ENCODE measurements at regions not wholly inside any gene's neighbourhood (a gene's known extent, or its start where the extent isn't known, plus 50 kb on each side); places are given as distances from the start of the nearest gene placed in this dataset.

GRCh38 chr4:135166661-135167060, 965.1 kb upstream of the PABPC4L start:
- TF ChIP-seq JUNB (IDR thresholded peaks at IDR 0.05; ENCODE audit: unreplicated experiment) (no peak), ZNF331 (CRISPR knock-in tag; IDR thresholded peaks at IDR 0.05; ENCODE audit: low read depth) (no peak), CREB1 (CRISPR knock-in tag; IDR thresholded peaks at IDR 0.05; ENCODE audit: low read depth) (no peak), CTCF (conservative IDR thresholded peaks at IDR 0.05; ENCODE audit: low read depth in 2 of 2) (no peak)
- TF ChIP-seq, protein P1, sequence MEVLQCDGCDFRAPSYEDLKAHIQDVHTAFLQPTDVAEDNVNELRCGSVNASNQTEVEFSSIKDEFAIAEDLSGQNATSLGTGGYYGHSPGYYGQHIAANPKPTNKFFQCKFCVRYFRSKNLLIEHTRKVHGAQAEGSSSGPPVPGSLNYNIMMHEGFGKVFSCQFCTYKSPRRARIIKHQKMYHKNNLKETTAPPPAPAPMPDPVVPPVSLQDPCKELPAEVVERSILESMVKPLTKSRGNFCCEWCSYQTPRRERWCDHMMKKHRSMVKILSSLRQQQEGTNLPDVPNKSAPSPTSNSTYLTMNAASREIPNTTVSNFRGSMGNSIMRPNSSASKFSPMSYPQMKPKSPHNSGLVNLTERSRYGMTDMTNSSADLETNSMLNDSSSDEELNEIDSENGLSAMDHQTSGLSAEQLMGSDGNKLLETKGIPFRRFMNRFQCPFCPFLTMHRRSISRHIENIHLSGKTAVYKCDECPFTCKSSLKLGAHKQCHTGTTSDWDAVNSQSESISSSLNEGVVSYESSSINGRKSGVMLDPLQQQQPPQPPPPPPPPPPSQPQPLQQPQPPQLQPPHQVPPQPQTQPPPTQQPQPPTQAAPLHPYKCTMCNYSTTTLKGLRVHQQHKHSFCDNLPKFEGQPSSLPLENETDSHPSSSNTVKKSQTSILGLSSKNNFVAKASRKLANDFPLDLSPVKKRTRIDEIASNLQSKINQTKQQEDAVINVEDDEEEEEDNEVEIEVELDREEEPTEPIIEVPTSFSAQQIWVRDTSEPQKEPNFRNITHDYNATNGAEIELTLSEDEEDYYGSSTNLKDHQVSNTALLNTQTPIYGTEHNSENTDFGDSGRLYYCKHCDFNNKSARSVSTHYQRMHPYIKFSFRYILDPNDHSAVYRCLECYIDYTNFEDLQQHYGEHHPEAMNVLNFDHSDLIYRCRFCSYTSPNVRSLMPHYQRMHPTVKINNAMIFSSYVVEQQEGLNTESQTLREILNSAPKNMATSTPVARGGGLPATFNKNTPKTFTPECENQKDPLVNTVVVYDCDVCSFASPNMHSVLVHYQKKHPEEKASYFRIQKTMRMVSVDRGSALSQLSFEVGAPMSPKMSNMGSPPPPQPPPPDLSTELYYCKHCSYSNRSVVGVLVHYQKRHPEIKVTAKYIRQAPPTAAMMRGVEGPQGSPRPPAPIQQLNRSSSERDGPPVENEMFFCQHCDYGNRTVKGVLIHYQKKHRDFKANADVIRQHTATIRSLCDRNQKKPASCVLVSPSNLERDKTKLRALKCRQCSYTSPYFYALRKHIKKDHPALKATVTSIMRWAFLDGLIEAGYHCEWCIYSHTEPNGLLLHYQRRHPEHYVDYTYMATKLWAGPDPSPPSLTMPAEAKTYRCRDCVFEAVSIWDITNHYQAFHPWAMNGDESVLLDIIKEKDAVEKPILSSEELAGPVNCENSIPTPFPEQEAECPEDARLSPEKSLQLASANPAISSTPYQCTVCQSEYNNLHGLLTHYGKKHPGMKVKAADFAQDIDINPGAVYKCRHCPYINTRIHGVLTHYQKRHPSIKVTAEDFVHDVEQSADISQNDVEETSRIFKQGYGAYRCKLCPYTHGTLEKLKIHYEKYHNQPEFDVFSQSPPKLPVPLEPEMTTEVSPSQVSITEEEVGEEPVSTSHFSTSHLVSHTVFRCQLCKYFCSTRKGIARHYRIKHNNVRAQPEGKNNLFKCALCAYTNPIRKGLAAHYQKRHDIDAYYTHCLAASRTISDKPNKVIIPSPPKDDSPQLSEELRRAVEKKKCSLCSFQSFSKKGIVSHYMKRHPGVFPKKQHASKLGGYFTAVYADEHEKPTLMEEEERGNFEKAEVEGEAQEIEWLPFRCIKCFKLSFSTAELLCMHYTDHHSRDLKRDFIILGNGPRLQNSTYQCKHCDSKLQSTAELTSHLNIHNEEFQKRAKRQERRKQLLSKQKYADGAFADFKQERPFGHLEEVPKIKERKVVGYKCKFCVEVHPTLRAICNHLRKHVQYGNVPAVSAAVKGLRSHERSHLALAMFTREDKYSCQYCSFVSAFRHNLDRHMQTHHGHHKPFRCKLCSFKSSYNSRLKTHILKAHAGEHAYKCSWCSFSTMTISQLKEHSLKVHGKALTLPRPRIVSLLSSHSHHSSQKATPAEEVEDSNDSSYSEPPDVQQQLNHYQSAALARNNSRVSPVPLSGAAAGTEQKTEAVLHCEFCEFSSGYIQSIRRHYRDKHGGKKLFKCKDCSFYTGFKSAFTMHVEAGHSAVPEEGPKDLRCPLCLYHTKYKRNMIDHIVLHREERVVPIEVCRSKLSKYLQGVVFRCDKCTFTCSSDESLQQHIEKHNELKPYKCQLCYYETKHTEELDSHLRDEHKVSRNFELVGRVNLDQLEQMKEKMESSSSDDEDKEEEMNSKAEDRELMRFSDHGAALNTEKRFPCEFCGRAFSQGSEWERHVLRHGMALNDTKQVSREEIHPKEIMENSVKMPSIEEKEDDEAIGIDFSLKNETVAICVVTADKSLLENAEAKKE (CRISPR knock-in tag; IDR thresholded peaks at IDR 0.05), result no peak
- Mint-ChIP-seq H3K4me1 (peaks cover 16% of the 10 kb centered on the region), H3K27ac (no peak overlapping the region), H3K36me3 (ENCODE audit: low read depth) (peaks cover 19% of the 10 kb centered on the region), H3K4me3 (no peak overlapping the region), H3K27me3 (ENCODE audit: insufficient read depth, low read depth, poor library complexity) (peaks cover 4% of the 10 kb centered on the region), H3K9me3 (peaks cover 18% of the 10 kb centered on the region)
- no peaks in the 10 kb centered on the region for H3K36me3 ChIP-seq (ENCODE audit: insufficient read depth)
- peak overlapping the region; percentile 72; the same call in 1 of the 2 replicates for H2AFZ ChIP-seq
- H3F3A ChIP-seq (replicated peaks; ENCODE audit: low read depth), result no peaks in the 10 kb centered on the region
- no peaks in the 10 kb centered on the region for H3K9me2 ChIP-seq (ENCODE audit: insufficient read depth)
- DNase-seq (ENCODE audit: low spot score) (no peak), ATAC-seq (no peak)
- no peak overlapping the region for H3K4me3 ChIP-seq
- no peak overlapping the region for H3K4me2 ChIP-seq
- peak overlapping the region; percentile 56; the same call in 1 of the 2 replicates for H3K27ac ChIP-seq (ENCODE audit: low read depth)
- H3K4me1 ChIP-seq (ENCODE audit: insufficient read depth), result peaks cover 15% of the 10 kb centered on the region
- no peaks in the 10 kb centered on the region for H3K27me3 ChIP-seq (ENCODE audit: insufficient read depth)
- H3K79me2 ChIP-seq (replicated peaks; ENCODE audit: insufficient read depth), result no peaks in the 10 kb centered on the region
- H4K20me1 ChIP-seq (replicated peaks; ENCODE audit: insufficient read depth), result no peaks in the 10 kb centered on the region
